ENCODE measurements at regions not wholly inside any gene's neighbourhood (a gene's known extent, or its start where the extent isn't known, plus 50 kb on each side); places are given as distances from the start of the nearest gene placed in this dataset.

DNA sequence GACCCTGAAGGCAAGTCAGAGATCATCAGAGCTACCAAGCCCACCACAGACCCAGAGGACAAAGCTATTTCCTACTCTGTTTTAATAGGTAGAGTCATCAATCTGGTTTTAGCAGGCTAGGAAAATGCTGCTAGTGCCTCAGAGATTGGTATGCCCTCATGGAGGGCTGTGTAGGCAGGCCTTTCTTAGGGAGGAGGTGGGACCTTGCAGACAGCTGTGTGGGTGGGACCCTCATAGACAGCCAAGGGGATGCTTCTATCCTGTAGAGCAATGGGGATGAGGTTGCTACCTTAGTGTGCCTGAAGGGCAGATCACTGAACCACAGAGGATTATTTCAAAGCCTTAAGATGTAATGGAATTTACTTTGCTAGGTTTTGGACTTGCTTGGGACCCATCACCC, 534.9 kb upstream of the KLF12 start:
- DNase-seq (ENCODE audit: low read depth), result no peak

DNA sequence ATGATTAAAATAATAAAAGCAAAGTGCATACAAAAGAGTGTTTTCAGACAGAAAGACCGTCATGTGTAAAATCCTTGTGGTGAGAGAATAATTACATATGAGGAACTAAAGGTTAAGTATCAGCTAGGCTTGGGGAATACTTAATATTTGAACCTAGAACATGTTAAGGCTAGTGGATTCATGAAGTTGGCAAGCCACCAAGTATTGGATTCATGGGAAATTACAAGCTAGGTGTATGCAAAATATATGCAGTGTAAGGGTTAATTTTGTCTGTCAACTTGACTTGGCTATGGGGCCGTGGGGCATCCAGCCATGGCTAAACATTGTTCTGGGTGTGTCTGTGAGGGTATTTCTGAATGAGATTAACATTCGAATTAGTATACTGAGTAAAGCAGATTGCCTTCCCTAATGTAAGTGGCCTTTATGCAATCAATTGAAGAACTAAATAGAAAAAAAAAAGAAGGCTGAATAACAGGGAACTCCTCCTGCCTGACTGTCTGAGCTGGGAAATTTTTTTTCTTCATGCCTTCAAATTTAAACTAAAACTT, 533.5 kb upstream of the KLF12 start:
- no peak for DNase-seq (ENCODE audit: low read depth)

DNA sequence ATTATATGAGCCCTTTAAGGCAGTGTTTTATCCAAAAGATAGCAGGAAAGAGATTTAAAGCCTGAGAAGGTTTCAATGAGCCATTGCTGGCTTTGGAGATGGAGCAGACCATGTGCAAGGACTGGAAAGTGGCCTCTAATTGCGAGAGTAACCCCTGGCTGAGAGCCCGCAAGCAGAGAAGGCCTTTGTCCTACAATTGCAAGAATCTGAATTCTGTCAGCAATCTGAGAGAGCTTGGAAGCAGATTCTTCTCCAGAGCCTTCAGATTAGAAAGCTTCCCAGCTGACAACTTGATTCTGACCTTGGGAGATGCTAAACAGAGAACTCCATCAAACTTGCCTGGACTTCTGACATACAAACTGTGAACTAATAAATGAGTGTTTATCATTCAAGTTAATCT, 528.7 kb upstream of the KLF12 start:
- no peak for DNase-seq (ENCODE audit: low read depth)

DNA sequence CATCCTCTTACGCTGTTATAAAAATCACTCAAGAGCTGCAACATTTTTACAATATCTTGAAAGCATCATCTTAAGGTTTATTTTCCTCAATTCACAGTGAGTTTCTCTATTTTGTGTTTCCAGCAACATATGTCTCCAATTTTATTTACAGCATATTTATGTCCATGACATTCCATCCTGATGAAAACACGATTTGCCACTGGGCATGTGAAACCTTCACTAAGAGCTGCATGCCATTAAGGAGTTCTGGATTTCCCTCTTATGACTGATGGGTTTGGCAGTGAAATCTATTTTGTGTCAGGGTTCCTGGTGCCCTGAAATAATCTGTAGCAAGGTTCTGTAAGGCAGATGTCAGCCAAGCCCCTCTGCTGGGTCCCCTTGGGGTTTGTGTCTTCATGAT, 527.6 kb upstream of the KLF12 start:
- no peak for DNase-seq (ENCODE audit: low read depth)

DNA sequence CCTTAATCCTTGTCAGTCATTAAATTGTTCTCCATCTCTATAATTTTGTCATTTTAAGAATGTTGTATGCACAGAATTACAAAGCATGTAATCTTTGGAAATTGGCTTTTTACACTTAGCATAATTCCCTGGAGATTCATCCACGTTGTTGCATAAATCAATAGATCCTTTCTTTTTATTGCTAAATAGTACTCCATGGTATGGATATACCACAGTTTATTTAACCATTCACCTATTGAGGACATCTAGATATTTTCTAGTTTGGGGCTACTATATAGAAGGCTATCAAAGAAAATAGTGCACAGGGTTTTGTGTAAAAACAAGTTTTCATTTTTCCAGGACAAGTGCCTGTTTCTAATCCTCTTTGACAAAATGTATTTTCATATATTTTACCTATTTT, 523.6 kb upstream of the KLF12 start:
- DNase-seq (ENCODE audit: low read depth), result no peak

DNA sequence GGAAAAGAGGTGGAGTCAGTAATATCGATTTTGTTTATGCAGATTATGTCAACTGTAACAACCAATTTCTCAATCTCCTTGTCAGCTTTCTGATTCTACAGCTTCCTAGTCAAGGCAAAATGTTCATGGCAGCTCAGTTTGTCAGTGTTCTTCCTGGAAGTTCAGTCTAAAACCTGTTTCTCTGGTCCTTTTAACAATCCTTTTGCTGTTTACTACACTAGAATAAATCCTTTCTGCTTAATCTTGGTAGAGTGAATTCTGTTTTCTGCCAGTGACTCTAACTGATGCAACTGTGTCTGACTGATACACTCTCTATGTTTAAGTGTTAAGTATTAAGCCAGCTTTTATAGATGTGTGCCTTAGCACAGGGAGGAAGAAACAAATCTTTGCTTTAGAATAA, 516.9 kb upstream of the KLF12 start:
- no peak for DNase-seq (ENCODE audit: low read depth)

DNA sequence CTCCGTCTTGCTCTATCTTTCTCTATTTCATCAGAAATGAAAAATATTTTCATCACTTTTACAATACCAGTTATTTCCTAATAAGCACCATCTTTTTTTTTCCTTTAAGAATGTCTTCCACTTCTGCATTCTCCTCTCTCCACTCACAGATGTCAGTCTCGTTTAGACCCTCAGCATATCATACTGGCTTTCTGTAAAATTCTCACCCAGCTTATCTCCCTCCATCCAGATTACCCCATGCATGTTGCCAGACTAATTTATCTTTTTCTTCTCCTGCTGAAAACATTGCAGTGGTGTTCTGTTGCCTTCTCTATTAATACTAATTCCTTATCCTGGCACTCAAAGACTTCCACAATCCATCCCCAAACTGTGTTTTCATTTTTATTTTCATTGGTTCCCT, 513.8 kb upstream of the KLF12 start:
- DNase-seq (ENCODE audit: low read depth), result no peak

DNA sequence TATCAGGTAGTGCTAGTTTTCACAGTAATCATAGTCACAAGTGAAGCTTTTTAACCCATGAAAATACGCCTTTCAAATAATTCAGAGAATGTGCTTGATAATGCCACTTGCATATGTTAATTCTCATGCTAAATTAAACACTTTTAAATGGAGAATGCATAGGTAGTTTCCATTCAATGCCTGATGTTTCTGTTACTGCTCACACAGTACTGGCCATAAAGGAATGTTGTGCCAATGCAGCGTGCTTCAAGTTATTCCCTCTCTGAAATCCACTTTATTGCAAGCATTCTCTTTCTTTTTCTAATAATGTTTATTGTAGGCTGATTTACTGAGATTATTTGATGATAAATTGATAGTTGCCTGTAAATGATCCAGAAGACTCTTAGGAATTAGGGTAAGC, 513.0 kb upstream of the KLF12 start:
- DNase-seq (ENCODE audit: low read depth), result no peak

DNA sequence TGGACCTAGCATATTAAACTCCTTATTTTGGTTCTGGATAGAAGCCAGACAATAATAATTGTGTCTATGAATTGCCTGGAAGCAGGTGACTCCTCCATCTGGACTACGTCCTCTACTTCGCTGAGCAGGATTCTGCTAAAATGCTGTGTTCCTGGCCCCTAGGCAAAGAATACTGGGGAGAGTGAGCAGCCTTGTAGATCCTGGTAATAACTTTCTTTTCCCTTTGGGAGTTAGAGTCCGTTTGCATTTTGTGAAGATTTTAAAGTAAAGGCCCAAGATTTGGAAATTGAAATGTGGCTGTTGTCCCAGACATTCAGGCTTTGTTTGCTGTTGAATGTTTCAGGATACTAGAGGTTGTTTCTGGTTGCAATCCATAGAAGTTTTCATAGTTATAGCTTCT, 511.9 kb upstream of the KLF12 start:
- DNase-seq (ENCODE audit: low read depth), result no peak

DNA sequence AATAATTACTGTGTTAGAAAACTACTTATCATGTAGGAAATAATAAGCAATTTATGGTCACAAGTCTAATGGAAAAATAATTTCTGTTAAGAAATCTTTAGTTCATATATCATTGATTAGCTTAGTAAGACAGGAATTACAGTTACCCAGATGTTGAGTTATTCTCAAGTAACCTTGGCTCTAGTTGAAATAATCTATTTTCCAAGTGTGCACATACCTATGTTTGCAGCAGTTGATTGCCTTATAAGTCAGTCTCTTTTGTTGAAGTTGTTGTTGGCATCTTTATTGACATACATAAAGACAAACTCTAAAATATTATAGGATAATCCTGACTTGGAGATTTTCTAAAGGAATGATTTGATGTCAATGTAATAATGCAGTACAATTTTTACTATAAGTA, 511.4 kb upstream of the KLF12 start:
- DNase-seq (ENCODE audit: low read depth), result no peak

DNA sequence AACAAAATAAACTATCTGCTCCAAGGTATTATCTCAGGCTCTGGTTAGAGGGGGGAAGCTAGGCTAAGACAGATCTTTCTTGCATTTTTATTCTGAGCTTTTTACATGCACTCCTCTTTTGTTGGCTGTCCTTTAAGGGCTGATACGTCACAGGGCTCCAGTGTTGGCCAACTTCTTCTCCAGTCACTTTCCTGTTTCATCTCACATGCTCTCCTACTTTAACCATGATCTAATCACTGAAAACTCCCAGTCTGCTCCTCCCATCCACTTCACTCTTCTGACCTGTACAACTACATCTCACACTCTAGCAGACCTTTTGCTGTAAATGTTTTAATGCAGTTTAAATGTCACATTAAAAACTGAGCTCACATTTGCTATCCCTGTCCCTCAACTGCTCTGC, 510.0 kb upstream of the KLF12 start:
- DNase-seq (ENCODE audit: low read depth), result no peak

DNA sequence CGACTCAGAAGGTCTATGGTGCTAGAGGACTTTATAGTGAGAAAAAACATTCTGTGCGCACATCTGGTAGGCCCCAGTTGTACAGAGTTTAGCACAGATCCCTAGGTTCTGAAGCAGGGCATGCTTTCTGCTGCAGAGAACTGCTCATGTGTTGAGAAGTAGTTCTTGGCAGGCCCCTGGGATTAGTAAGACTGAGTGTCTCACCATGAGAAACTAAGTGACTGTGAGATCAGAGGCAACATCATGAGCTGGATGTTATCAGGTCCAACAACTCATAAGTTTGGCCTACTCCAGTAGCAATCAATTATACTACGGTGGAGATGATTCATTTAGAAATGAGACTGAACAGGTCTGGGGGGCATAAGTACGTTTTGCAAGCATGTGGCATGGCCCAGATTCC, 507.4 kb upstream of the KLF12 start:
- no peak for DNase-seq (ENCODE audit: low read depth)

DNA sequence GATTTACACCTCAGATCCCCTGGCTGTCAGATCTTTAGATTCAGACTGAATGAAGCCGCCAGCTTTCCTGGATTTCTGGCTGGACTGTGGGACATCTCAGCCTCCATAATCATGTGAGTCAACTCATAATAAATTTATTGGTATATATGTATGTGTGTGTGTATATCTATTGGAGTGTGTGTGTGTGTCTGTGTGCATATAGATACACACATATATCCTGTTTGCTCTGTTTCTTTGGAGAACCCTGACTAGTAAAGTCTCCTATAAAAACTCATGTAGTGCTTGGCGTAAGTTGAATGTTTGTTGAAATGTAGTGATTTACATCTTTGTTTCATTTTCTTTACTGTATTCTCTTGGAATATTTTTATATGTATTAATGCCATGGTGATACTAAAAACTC, 499.5 kb upstream of the KLF12 start:
- DNase-seq (ENCODE audit: low read depth), result no peak

DNA sequence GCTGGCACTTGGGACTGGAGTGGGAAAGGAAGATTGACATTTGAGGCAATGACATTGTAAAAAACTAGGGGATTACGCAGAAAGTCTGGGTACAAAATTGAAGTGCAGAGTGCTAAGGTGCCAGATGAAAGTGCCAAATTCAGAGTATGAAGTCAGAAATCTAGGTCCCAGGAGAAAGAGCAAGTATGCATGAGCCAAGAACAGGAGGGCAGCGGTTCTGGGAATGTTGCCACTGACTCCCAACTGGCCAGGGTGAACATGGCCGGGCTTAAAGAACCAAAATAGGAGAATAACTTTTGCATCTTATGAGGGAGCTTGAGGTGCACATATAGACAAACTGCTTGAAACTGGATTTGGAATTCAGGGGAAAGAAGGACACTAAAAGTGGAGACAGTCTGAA, 495.8 kb upstream of the KLF12 start:
- no peak for DNase-seq (ENCODE audit: low read depth)

DNA sequence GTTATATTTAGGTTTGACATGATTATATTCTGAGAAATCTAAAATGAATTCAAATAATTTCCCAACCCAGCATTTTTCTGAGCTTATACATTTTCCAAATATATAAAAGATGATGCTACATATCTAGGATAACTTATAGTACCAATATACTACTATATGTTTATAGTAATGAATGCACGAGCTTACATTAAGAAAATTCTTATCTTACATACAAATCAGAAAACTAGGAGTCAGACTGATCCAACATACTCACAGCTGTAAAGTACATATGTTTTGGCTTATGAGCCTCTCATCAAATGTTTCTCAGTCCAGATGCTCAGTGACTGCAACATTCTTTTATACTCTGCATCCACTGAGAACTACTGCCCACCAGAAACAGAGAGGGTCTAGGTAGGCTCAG, 491.3 kb upstream of the KLF12 start:
- no peak for DNase-seq (ENCODE audit: low read depth)

DNA sequence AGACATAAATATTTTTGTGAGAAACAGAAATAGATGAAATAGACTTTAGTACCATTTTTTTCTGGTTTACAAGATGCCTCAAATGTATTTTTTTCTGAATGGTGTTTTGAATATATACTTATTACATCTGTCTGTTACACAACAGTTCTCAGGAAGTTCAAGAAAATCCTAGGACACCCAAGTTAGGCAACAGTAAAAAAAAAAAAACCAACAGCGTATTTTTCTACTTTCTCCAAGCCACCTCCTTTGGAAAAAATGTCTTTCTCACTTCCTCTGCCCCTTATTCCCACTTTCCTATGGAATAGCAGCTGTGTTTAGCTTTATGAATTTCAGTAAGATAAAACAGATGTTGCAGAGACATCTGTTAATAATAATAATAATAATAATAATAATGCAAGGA, 489.6 kb upstream of the KLF12 start:
- DNase-seq (ENCODE audit: low read depth), result no peak

DNA sequence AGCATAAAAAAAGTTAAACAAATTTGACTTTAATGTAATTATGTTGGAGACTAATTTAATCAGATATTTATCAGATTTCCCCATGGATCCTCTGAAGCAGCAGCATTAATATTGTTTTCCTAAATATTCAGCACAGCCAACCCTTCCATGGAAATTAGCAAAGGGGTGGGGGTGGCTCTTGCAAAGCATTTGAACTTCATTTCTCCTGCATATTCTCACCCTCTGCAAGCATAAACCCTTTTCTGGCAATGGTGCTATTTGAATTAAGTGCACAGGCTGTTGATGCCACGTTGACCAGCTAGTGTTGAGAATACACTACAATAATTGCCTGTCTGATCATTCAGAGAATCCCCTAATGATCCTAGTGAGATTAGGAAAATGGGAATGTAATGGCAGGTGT, 488.1 kb upstream of the KLF12 start:
- DNase-seq (ENCODE audit: low read depth), result no peak

DNA sequence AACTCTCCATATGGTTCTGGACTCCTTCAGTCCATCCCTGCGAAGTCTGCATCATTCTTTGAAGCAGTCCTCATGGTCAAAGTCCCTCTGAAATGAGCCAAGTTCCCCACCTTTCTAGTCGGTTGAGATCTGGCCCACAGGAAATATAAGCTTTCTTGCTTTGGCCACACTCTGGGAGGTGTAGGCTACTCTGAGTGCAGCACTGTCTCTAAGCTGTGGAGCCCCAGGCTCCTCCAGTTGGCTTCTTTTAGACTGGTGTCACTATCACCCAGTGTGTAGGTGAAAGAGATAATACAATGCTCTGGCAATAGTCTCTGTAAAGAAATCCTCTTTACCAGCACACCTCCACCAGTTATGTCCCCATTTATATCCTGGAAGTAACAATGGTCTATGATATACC, 486.5 kb upstream of the KLF12 start:
- no peak for DNase-seq (ENCODE audit: low read depth)

DNA sequence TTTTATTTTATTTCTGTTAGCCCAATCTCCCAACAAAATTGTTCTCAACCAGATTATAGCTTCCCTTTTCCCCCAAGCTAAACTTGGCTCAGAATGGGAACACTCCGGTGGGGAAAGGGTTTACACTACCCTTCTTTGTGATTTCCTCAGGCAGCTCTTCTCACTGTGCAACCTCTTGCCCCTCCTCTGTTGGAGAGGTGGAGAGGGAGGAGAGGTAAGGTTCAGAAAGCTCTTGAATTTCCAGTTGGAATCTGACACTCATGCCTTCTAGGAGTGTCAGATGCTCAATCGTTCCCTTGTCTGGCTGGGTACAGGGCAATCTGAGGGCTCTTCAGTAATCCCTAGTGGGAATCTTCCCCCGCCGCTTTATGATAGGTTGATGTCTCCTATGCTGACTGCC, 486.1 kb upstream of the KLF12 start:
- no peak for DNase-seq (ENCODE audit: low read depth)

DNA sequence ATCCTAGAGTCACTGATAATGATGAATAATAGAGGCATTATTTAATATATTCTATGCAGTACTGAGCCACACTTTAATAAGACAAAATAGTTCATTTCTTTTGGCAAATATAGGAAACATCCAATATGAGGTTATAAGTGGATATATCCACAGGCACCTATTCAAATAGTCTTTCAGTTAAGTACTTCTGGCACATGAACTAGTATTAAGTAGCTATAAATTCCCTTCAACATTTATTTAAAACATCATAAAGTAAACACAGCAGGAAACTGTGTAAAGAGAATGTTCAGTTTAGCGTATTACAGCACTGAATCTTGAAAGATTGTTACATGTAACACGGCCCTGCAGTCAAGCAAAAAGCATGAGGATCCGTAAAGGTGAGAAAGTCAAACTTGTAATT, 463.3 kb upstream of the KLF12 start:
- DNase-seq (ENCODE audit: low read depth), result no peak

DNA sequence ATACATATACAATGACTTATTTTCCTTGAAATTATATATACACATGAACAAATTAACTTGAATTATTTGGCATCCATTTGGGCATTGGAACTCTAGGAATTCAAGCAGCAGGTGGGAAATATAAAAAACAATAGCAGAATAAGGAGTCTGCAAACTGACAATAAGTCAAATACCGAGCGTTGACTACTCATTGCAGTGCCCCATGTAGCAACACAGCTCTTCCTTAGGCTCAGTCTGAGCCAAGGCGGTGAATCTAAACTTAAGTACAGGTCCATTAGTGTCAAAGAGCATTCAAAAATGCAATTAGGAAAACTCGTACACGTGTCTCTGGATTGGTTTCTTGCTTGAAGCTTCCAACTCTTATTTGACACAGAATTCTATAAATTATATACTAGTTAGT, 462.5 kb upstream of the KLF12 start:
- DNase-seq (ENCODE audit: low read depth), result no peak

DNA sequence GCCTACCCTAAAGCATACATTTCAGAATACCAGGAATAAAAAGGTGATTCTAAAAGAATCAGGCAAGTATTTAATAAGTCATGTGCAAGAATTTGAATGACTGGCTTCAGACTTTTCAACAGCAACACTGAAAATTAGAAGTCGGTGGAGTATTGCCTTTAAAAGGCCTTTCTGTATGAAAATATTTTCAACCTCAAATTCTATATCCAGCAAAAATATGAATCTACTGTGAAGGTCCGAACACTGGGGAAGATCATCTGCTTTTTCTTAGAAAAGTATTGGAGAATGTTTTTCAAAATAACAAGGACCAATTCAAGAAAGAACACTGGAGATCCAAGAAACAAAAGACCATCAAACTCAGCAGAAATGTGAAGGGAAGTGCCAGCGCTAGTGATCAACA, 459.5 kb upstream of the KLF12 start:
- no peak for DNase-seq (ENCODE audit: low read depth)

DNA sequence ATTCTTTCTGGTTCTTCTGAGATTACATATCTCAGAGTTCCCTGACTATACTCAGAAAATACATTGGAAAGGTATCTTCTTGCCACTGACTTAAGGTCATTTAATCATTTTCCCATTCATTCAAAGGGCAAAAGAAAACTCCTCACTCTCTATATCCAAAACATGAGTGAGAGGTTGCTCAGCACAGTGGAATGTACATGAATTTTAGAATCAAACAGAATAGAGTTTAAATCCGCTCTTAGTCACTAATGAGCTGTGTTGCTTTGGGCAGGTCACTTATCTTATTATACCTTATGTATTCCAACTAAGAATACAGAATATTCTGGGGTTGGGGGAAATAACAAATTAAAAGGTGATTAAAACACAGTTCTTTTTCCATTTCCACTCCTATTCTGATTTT, 452.6 kb upstream of the KLF12 start:
- no peak for DNase-seq (ENCODE audit: low read depth)

DNA sequence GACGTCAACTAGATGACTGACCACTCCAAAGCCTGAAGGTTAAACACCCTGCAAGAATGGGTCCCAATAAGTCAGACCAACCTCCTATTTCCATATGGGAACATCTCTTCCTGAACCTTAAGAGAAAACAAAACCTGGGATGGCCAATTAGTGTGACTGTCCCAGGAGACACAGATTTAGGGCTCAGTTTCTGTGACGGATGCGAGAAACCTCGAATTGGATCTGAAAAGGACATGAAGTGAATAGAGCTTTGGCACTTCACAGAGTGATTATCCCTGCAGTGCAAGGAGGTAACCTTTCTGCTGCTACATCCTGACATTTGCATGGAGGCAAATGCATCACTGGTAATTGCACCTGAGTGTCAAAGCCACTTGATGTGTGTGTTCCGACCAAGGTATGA, 442.2 kb upstream of the KLF12 start:
- DNase-seq (ENCODE audit: low read depth), result no peak

DNA sequence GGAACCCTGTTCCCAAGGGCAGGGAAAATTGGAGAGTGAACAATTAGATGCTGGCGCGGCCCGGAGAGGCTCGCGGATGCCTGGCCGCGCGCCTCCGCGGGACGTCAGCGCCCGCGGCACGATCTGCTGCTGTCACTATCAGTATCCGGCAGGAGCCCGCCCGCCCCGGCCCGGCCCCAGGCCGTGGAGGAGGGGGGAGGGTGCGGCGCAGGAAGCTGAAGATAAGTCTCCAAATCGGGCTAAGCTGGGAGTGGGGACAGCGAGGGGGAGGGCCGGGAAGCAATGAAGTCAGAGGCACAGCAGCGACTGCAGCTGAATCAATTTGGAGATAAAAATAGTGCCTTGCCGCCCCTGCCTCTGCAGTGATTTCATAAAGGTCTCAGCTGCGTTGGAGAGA, 441.5 kb upstream of the KLF12 start:
- peak; percentile 84 for DNase-seq (ENCODE audit: low read depth)

All from CMK (cell line).